ENCODE measurements at regions not wholly inside any gene's neighbourhood (a gene's known extent, or its start where the extent isn't known, plus 50 kb on each side); places are given as distances from the start of the nearest gene placed in this dataset.
"Not testable (repeated sequence)": the region's sequence is repeated elsewhere in the genome, so short reads cannot be mapped to it uniquely, and the experiment has no call there.

DNA sequence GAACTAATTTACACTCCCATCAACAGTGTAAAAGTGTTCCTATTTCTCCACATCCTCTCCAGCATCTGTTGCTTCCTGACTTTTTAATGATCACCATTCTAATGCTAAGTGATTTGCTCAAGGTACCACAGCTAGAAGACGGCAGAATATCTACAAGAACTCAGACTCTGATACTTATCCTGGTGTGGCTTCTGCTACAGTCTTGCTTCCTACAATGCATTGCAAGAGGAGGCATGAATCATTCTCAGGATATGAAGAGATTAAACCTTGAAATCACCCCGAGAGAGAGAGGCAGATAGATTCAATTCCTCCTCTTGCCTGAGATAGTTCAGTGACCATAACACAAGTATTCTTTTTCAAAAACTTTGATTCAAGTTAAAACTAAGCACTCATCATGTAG lies 306.4 kb downstream of the TBC1D4 start:
- DNase-seq: no peak

DNA sequence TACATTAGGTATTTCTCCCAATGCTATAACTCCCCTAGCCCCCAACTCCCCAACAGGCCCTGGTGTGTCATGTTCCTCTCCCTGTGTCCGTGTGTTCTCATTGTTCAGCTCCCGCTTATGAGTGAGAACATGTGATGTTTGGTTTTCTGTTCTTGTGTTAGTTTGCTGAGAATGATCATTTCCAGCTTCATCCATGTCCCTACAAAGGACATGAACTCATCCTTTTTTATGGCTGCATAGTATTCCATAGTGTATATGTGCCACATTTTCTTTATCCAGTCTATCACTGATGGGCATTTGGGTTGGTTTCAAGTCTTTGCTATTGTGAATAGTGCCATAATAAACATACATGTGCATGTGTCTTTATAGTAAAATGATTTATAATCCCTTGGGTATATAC lies 306.9 kb downstream of the TBC1D4 start:
- not testable (repeated sequence) for DNase-seq

DNA sequence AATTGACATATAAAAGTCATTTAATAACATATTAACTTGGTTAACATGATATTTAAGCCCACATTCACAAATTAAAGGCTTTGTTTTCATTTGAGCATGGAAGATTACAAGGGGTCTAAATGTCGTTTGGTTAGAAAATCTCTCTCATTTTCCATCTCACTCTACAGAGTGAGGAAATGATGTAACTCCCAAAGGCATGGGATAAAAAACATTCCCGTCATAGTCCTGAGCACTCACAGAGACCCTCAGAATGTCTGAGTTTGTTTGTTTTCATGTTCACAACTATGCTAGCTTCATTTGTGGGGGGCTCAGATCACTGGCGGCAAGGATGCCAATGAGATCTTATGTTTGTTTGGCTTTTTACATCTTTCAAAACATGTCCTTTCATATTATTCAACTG lies 307.5 kb downstream of the TBC1D4 start:
- no peak for DNase-seq

DNA sequence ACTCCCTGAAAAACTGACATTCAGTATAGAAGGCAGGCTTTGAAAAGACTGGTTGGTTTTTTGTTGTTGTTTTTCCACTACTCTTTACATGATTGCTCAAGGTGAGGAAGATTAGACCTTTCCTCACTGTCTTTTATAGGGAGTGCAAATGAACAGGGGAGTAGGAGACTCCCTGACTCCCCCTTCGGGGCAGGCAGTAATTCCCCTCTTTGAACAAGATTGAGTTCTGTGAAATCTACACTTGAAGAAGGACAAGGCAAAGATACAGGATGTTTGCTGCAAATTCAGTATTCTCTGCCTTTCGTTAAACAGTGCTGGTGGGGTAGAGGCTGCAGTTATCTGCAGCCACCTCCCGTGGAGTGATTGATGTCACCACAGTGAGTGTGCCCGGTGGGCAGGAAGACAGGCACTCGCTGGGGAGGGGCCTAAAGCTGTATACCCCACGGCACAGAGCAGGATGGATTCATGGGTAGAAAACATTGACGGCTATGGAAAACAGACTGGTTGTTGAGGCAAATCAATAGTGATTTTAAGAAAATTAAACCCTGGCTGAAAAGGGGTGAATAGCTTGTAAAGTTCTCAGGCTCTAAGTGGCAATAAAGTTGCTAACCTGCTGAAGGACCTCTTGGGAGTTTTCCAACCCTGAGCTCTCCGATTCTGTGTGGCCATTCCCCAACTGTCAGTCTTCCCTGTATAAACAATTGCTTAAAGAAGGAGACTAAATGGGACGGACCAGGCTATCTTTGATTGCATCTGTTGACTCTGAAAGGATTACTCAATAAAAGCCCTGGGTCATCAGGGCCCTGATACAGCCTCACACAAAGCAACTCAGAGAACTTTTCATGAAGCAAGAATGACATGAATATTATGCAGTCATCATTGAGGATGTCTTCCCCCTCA lies 308.3 kb downstream of the TBC1D4 start:
- DNase-seq: no peak

DNA sequence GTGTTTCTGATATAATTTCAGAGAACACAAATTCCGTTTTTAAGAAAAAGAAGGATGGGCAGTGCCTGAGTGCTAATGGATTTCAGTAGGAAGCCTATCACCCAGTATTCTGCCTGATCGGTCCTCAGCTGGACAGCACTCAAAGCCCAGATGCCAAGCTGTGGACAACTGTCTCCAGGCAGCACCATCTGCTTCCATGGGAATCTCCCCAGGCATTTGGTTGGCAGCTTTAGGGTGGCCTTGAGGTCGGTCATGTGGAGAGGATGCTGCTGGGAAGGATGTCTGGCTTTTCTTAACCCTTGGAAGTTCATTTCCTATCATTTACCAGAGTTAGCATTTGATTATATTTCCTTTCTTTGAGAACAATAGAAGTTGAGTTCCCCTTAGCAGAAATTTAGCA lies 311.7 kb downstream of the TBC1D4 start:
- DNase-seq: no peak

DNA sequence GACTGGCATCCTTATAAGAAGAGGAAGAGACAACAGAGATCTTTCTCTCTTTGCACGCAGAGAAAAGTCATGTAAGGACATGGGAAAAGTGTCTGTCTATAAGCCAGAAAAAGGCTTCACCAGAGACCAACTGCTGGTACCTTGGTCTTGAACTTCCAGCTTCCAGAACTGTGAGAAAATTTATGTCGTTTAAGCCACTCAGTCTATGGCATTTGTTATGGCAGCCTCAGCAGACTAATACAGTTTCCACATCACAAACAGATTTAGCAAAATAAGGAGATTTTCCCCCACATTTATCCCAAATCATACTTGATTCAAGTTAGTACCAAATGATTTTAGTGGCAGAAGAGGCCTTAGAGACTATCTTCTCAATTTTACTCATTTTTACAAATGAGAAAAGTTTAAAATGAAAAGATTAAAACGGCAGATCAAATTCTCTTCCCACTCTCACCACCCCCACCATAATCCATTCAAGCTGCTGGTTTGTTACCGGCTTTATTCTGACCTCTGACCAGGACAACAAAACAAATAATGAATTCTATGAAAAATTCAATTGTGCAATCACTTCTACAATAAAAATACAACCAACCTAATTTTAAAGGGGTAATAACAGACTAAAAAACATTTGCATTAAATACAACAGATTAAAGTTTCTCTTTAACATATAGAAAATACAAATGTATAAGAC lies 316.3 kb downstream of the TBC1D4 start:
- DNase-seq: no peak

DNA sequence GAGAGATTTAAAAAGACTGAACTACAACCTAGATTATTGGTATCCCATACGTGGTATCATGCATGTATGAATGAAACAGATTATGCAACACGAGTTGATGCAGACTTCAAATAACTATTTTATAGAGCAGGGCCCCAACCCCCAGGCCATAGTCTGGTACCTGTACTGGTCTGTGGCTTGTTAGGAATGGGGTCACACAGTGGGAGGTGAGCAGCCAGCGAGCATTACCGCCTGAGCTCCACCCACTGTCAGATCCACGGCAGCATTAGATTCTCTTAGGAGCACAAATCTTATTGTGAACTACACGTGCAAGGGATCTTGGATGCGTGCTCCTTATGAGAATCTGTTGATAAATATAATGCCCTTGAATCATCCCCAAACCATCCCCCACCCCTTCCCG lies 320.2 kb downstream of the TBC1D4 start:
- no peak for DNase-seq

DNA sequence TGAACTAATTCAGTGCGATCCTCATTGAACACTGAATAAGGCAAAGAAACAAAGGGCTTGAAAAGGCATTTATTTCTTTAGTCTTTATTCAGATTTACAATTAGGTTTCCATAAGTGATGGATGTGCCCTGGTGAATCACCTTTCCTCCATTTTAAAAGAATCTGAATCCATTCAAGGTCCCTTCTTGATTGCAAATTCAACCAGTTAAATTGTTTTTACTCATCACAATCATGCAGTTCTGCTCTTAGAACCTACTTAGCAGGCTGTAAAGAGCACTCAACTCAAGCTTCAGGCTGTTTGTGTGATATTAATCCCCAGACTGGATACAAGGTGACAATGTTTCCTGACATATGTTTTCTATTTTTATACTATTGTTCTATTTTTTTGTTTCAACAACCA lies 321.0 kb downstream of the TBC1D4 start:
- DNase-seq: no peak

DNA sequence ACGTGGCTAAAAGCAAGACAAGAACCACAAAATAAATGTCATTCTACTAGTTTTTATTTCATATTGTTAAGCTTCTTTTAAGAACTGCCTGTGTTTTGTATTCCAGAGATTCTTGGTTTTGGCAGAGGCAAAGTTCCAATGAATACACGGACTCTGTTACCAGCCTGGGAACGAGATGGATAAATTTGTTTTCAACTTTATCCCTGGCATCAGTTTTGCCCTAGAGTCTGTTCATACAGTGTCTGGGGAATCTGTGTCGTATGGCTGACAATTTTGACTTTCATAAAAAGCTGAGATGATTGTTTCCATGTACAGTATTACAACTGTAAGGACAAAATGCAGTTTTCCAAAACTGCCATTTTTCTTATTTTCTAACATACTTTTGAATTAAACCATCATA lies 327.6 kb downstream of the TBC1D4 start:
- no peak for DNase-seq

DNA sequence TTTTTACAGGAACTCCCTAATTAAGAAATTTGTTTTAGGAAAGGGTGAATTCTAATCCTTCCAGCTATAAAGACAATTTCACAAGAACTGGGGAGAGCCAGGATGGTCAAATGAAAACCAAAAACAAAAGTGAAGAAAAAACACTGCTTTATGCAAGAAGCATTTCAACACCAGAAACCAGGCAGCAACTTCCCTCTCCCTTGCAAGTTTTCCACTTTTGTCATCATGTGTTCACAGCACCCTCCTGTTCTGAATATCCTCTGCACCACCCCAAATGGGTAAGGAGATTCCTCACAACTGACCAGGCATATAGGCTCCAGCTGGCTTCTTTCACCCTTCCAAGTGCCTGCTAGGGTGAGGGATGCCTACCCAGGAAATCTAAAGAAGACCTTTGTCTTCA lies 328.1 kb downstream of the TBC1D4 start:
- no peak for DNase-seq

DNA sequence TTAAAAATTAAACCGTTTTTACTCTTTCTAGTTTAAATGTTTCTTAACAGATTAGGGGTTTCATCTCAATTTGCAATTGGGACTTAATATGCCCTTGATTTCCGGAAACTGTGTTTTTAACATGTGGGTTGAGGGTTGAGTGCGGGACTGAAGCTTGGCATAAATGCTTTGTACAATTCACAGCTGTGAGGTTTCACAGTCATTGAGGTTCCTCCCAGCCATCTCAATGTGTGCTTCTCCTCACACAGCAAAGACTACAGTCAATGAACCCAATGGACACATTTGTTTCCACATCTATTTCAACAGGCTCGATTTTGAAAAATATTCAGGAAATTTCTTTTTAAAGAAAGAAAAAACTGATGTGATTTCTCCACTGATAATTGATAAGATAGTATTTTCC lies 328.6 kb downstream of the TBC1D4 start:
- DNase-seq: no peak

DNA sequence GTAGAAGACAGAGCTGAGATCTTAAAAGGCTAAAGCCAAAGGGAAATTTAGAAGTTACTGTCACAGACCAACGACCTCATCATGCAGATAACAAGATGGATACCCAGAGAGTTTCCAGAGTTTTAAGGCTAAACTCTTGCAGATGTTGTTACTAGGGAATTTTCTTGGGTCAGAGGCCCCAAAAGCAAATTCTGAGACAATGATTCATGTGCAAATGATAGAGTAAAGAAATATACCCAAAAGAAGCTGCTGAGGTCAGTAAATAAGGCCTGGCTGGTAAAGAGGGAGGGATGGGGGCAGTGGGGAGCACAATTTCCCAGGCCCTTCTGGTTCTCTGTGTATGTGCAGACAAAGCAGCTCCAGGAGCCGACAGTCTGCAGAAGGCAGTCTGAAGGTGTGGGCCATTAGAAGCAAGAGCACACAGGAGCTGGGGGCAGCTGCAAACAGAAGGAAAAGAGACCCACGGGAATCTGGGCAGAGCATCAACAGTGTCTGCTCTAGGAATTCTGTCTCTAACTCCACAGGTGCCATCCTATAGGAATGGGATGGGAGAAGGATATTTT lies 330.8 kb downstream of the TBC1D4 start:
- DNase-seq: no peak

DNA sequence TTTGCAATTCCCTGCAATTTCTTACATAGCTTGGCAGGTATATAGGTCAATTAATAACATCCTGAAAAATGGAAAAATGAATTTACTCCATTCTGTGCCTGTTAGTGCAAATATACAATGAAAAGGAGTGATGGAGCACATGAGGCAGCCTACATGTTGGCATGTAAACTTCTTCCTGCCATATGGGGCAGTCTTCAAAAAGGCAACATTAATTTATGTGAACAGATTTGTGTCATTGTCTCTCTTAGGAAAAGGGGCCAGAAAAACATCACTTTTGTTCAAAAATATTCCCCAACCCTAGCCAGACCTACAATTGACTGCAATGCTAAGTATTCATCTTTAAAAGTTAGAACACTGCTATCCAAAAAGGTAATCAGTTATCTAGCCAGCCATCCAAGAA lies 332.2 kb downstream of the TBC1D4 start:
- DNase-seq: no peak

DNA sequence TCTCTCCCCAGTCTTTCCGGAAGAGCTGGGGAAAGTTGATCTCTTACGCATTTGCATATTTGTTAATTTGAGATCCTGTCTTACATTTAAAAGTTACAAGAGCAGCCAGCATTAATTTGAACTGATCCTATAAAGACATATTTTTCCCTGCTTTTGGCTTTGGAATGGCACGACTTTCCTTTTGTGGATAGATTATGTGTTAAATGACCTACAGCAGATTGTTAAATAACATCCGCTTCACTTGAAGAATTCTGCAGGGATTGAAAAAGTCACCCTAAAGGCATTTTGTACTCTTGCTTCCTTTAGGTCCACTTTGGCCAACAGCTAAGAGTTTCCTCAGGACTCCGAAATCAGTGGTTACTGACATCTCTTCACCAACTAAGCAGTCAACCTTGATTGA lies 334.0 kb downstream of the TBC1D4 start:
- DNase-seq: no peak

DNA sequence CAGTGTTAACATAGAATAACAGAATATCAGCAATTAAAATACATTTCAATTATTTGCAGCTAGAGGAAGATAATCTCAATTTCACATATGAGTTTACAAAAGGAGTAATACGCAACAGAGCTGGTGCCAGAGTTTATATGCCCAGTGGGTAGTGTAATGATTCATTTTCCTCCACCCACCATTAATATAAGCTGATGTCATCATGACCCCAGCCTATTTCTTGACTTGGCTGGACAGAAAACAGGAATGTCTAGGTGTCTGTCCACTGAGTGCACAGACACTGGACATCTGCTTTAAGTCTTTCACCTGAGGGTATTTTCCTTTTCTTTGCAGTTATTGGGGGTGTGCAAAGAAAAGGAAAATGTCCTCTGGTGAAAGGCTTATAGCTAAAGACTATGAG lies 335.5 kb downstream of the TBC1D4 start:
- no peak for DNase-seq

DNA sequence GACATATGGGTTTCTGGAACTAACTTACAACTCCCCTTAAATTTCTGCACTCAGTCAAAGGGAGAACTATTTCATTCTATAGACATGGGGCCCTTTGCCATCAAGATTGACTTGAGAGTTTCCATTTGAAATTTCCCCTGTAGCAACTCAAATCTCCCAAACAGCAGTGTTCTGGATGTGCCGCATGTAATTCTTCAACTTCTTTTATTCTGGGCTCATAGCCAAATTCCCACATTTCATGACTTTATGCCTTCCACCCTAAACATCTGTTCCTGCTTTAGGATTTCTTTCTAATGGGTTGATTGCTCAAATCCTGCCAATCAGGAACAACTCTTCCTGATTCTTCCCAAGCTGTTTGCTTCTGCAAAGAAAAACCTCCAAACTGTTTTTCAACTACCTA lies 336.0 kb downstream of the TBC1D4 start:
- DNase-seq: no peak

DNA sequence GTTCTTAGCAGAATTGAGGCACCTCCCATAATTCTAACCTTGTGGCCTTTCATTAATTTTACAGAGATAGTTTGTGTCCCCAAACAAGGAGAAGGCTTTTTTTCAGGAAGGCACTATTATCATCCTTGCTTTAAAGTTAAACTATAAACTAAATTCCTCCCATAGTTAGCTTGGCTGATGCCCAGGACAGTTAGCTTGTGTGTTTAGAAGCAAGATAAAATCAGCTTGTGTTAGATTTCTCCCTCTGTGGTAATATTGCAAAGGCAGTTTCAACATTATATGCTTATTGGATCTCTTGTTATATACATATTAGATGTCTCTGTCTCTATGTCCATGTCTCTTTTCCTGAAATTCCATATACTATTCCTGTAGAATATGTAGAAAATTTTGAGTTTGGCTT lies 342.7 kb downstream of the TBC1D4 start:
- no peak for DNase-seq

DNA sequence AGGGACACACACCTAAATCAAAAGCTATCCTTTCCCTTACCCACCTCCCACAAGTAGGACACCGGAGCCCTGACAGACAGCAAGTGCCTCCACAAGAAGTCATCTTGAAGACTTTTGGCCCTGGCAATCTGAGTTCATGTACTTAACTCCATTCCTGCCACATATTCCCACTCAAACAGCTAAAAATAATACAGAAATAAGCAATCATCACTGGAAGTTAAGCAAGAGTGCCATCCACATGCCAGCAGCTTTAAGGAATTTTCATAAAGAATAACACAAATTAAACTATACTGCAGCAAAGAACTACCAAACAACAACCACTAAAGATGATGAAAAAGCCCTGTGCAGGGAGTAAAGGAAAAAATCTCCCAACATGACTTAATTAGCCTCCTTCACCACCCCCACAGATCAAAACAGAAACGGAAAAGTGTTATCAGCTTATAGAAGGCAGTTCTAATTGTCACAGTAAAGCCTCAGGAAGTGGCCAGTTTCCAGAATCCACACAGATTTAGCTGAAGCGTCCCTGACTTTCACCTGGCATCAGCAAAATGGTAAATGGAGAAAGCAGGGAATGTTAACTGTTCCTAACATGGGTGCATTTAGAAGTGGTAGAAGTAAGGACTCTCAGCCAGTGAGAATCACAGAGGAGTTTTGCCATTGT lies 343.9 kb downstream of the TBC1D4 start:
- DNase-seq: no peak

DNA sequence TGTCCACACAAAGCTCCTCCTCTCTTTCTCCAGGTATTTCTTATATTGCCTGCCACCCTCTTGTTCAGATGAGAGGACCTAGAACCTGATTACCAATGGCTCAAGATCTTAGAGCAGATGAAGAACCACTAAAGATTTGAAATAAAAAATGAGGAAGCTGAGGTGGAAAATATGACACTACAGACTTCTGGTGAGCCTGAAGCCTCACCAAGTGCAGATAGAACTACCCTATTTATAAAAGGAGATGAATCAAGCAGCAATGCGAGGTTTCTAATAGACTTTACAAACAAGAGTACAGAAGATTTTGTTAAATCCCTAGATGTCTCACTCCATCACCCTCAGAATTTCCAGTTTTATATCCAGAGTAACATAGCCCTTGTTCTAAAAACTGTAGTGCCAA lies 345.8 kb downstream of the TBC1D4 start:
- no peak for DNase-seq

DNA sequence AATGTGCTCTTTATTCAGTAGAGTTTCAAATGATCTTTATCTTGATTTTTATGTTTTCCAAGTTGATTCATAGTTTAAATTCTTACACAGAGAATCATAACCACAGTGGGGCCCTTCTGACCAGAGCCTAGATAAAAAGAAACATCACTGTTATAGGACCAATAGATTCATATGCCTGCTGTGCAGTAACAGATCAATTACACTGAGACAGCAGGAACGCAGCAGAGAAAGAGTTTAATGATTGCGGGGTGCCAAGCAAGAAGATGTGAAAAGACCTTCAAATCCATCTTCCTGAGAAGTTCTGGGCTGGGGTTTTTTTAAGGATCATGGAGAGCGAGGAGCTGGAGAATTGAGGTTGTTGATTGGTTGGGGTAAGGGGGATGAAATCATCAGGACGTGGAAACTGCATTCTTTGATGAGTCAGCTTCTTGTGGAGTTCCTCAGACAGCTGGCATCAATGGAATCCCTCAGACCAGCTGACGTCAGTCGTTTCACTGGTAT lies 346.6 kb downstream of the TBC1D4 start:
- DNase-seq: no peak

DNA sequence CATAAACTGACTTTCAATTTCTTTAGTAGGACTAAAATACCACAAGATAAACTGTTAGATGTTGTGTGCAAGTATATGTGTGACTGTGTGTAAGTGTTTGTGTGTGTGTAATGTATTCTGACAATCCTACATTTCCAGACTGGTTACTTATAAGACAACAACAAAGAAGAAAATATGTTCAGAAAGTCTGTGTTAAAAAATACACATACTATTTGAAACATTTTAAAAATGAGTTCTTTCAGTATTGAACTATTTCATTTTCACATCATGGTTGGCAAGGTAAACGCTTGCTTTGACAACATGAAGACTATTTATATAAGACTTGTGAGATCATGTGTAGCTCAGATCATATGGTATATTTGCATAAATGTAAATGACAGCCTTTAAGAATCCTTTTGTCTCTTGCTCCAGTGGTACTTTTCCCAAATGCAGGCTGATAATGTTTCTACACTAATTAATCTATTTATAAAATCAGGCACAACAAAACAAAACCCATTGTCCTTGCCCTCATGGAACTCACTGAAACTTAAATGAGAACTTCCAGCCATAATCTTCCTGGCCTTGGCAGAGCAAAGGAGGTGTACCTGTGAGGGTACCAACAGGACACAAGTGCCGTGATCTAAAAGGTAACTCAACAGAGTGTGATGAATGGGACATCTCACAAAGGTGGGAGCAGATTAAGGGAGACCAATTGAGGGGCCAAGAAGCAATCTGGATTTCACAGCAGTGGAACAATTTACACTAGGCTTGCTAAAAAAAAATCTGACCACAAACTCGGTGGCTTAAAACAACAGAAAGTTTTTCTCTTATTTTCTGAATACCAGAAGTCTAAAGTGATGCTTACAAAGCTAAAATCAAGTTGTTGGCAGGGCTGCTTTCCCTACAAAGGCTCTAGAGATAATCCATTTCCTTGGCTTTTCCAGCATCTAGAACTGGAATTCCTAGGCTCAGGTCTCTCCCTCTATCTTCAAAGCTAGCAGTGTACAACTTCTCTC lies 349.0 kb downstream of the TBC1D4 start:
- no peak for DNase-seq

DNA sequence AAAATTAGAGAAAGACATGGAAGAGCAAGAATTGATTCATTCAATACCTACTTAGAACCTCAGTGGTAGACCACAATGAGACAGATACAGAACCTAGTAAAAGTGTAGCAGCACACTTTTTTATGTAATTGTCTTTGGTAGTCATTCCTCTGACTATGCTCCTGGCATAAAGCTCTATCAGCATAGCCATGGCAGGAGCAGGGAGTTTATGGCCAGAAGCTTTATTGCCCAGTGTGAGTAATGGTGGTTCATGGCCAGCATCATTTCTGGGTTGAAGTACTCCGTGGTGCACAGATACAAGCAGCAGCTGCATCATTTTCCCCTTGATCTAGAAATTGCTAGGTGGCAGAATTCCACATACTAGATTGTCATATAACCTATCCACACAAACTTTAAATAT lies 352.6 kb downstream of the TBC1D4 start:
- DNase-seq: no peak

All from activated T-cell treated with anti-CD3 and anti-CD28 coated beads, Interleukin-2, amount 50 U/mL, for 1 hour (primary cell).